Neural cell (in vitro differentiated cells): ENCODE measurements at regions not wholly inside any gene's neighbourhood (a gene's known extent, or its start where the extent isn't known, plus 50 kb on each side); places are given as distances from the start of the nearest gene placed in this dataset.

Source experiments
- H2AFZ ChIP-seq: fragments of 200-600, 300-800 bp; sonication (generic), shearing (Covaris generic); 2 replicates; pipeline ENCODE4 v1.6.0; 2014; ENCODE audit warnings: low read depth, mild to moderate bottlenecking, antibody characterized with exemption, low read length, moderate library complexity
- H3F3A ChIP-seq: fragments of 200-600 bp; shearing (Covaris generic); 2 replicates; pipeline ENCODE4 v1.6.1; 2016; ENCODE audit warnings: mild to moderate bottlenecking, moderate library complexity, mixed read lengths, antibody characterized with exemption, low read length; ENCODE audit not compliant: insufficient read depth, poor library complexity, severe bottlenecking
- H3K27ac ChIP-seq: fragments of 200-600, 300-800 bp; sonication (generic), shearing (Covaris generic); 2 replicates; pipeline ENCODE4 v1.5.1; 2014; ENCODE audit warnings: mild to moderate bottlenecking, low read length, moderate library complexity
- H3K27me3 ChIP-seq: fragments of 300-800, 200-600 bp; sonication (generic), shearing (Covaris generic); 2 replicates; pipeline ENCODE4 v1.6.0; 2014; ENCODE audit warnings: mild to moderate bottlenecking, low read depth, low read length, moderate library complexity; ENCODE audit not compliant: insufficient read depth
- H3K36me3 ChIP-seq: fragments of 300-800, 200-600 bp; sonication (generic), shearing (Covaris generic); 2 replicates; pipeline ENCODE4 v1.5.1; 2014; ENCODE audit warnings: mild to moderate bottlenecking, antibody characterized with exemption, low read length, moderate library complexity; ENCODE audit not compliant: insufficient read depth
- H3K4me2 ChIP-seq: fragments of 300-800, 200-600 bp; sonication (generic), shearing (Covaris generic); 2 replicates; pipeline ENCODE4 v1.6.0; 2014; ENCODE audit warnings: mild to moderate bottlenecking, low read length
- H3K4me3 ChIP-seq: fragments of 300-800, 200-600 bp; sonication (generic), shearing (Covaris generic); 2 replicates; pipeline ENCODE4 v1.5.1; 2014; ENCODE audit warnings: mild to moderate bottlenecking, low read length, moderate library complexity
- H3K79me2 ChIP-seq: fragments of 200-600 bp; shearing (Covaris generic); replicated peaks from 2 replicates; pipeline ENCODE4 v1.6.0; 2014; ENCODE audit warnings: mild to moderate bottlenecking, low read length, moderate library complexity; ENCODE audit not compliant: insufficient read depth
- H3K9ac ChIP-seq: fragments of 300-800, 200-600 bp; sonication (generic), shearing (Covaris generic); 2 replicates; pipeline ENCODE4 v1.6.1; 2016; ENCODE audit warnings: mild to moderate bottlenecking, low read length, mixed read lengths
- H3K9me2 ChIP-seq: fragments of 200-600 bp; shearing (Covaris generic); 2 replicates; pipeline ENCODE4 v1.6.1; 2016; ENCODE audit warnings: mild to moderate bottlenecking, low read length, mixed read lengths; ENCODE audit not compliant: insufficient read depth
- H3K9me3 ChIP-seq: fragments of 200-600, 300-800 bp; sonication (generic), shearing (Covaris generic); 2 replicates; pipeline ENCODE4 v1.6.1; 2016; ENCODE audit warnings: mild to moderate bottlenecking, mixed run types, low read length, moderate library complexity, mixed read lengths
- H4K20me1 ChIP-seq: fragments of 200-600 bp; shearing (Covaris generic); 2 replicates; pipeline ENCODE4 v1.6.1; 2016; ENCODE audit warnings: mild to moderate bottlenecking, mixed run types; ENCODE audit not compliant: insufficient read depth
- CTCF ChIP-seq: fragments of 450-650 bp; IDR thresholded peaks from 2 replicates; pipeline ENCODE4 v1.5.1; 2014; ENCODE audit warnings: antibody characterized with exemption, mild to moderate bottlenecking, moderate library complexity; ENCODE audit not compliant: poor library complexity, severe bottlenecking
- EP300 ChIP-seq: fragments of 450-650 bp; conservative IDR thresholded peaks from 2 replicates; pipeline ENCODE4 v1.6.1; 2014; ENCODE audit warnings: antibody characterized with exemption, mild to moderate bottlenecking, moderate library complexity; ENCODE audit not compliant: poor library complexity, severe bottlenecking
- EZH2 ChIP-seq: fragments of 200-600, 300-800 bp; shearing (Covaris generic), sonication (generic); IDR thresholded peaks from 2 replicates; pipeline ENCODE4 v1.6.1; 2014; ENCODE audit warnings: antibody characterized with exemption, low read length, borderline replicate concordance, mild to moderate bottlenecking; ENCODE audit not compliant: insufficient read depth, poor library complexity, severe bottlenecking
- MXI1 ChIP-seq: fragments of 450-650 bp; conservative IDR thresholded peaks from 2 replicates; pipeline ENCODE4 v1.6.1; 2014; ENCODE audit warnings: antibody characterized with exemption, mild to moderate bottlenecking; ENCODE audit not compliant: poor library complexity, severe bottlenecking
- POLR2AphosphoS5 ChIP-seq: IDR thresholded peaks from 2 replicates; pipeline ENCODE4 v1.6.1; 2012
- RAD21 ChIP-seq: fragments of 450-650 bp; conservative IDR thresholded peaks from 2 replicates; pipeline ENCODE4 v1.6.1; 2014; ENCODE audit warnings: antibody characterized with exemption, mild to moderate bottlenecking, moderate library complexity
- REST ChIP-seq: IDR thresholded peaks from 2 replicates; pipeline ENCODE4 v1.6.1; 2012; ENCODE audit warnings: borderline replicate concordance
- SMC3 ChIP-seq: fragments of 450-650 bp; conservative IDR thresholded peaks from 2 replicates; pipeline ENCODE4 v1.6.1; 2014; ENCODE audit warnings: antibody characterized with exemption, mild to moderate bottlenecking, moderate library complexity; ENCODE audit not compliant: poor library complexity
- TAF1 ChIP-seq: IDR thresholded peaks from 2 replicates; pipeline ENCODE4 v1.6.1; 2012; ENCODE audit warnings: low read depth

- no peak overlapping the region for H3K9ac ChIP-seq
- no peaks in the 10 kb centered on the region for H3K79me2 ChIP-seq
- H3K9me3 ChIP-seq: no peaks in the 10 kb centered on the region
- H2AFZ ChIP-seq: no peak overlapping the region
- H3K9me2 ChIP-seq: no peaks in the 10 kb centered on the region
- no peak overlapping the region for H3K27ac ChIP-seq
- TF ChIP-seq SMC3 (no peak), CTCF (no peak), EP300 (no peak), POLR2AphosphoS5 (no peak), MXI1 (no peak), EZH2 (no peak), REST (no peak), RAD21 (no peak), TAF1 (no peak)
- H3K4me2 ChIP-seq: no peak overlapping the region
- H3K4me3 ChIP-seq: no peak overlapping the region
- H3K36me3 ChIP-seq: no peaks in the 10 kb centered on the region
- H3F3A ChIP-seq: no peaks in the 10 kb centered on the region
- H4K20me1 ChIP-seq: no peaks in the 10 kb centered on the region
- H3K27me3 ChIP-seq: no peaks in the 10 kb centered on the region
Measured at GRCh38 chr18:2112435-2113045, 458.8 kb downstream of the METTL4 start.

GRCh38 chr18:2114289-2114688, 457.0 kb downstream of the METTL4 start:
- H2AFZ ChIP-seq: no peak overlapping the region
- H3K4me3 ChIP-seq: no peak overlapping the region
- H3K4me2 ChIP-seq: no peak overlapping the region
- no peaks in the 10 kb centered on the region for H4K20me1 ChIP-seq
- no peak overlapping the region for H3K9ac ChIP-seq
- no peaks in the 10 kb centered on the region for H3K27me3 ChIP-seq
- no peaks in the 10 kb centered on the region for H3K36me3 ChIP-seq
- H3K9me2 ChIP-seq: no peaks in the 10 kb centered on the region
- H3K9me3 ChIP-seq: no peaks in the 10 kb centered on the region
- no peak overlapping the region for H3K27ac ChIP-seq
- H3K79me2 ChIP-seq: no peaks in the 10 kb centered on the region
- no peaks in the 10 kb centered on the region for H3F3A ChIP-seq
- no peak for TF ChIP-seq EP300
- TF ChIP-seq RAD21: no peak
- no peak for TF ChIP-seq REST
- no peak for TF ChIP-seq SMC3
- TF ChIP-seq CTCF: no peak
- TF ChIP-seq MXI1: no peak
- no peak for TF ChIP-seq TAF1
- TF ChIP-seq EZH2: no peak
